Astrocyte (in vitro differentiated cells and primary cell): ENCODE measurements at regions not wholly inside any gene's neighbourhood (a gene's known extent, or its start where the extent isn't known, plus 50 kb on each side); places are given as distances from the start of the nearest gene placed in this dataset.

Source experiments
- DNase-seq: peaks from one replicate; pipeline ENCODE4 v3.0.0-alpha.2; 2010; ENCODE audit warnings: low read depth
- FAIRE-seq: peaks from 2 replicates; lab custom pipeline; 2011; peaks lifted over from hg19 to GRCh38; lab: Jason Lieb, UNC
- H2AFZ ChIP-seq: 2 replicates; pipeline ENCODE4 v1.6.0; 2012; ENCODE audit warnings: low read depth, low read length, inconsistent platforms
- H3K27ac ChIP-seq: 2 replicates; pipeline ENCODE4 v1.5.1; 2011; ENCODE audit warnings: low read depth, low read length, inconsistent platforms
- H3K27me3 ChIP-seq: 2 replicates; pipeline ENCODE4 v1.6.0; 2011; ENCODE audit warnings: low read length, inconsistent platforms; ENCODE audit not compliant: insufficient read depth
- H3K36me3 ChIP-seq: 2 replicates; pipeline ENCODE4 v1.5.1; 2011; ENCODE audit warnings: low read length, inconsistent platforms; ENCODE audit not compliant: insufficient read depth
- H3K4me1 ChIP-seq: 2 replicates; pipeline ENCODE4 v1.5.1; 2011; ENCODE audit warnings: low read length, inconsistent platforms; ENCODE audit not compliant: insufficient read depth
- H3K4me2 ChIP-seq: 2 replicates; pipeline ENCODE4 v1.6.0; 2012; ENCODE audit warnings: low read length, inconsistent platforms
- H3K4me3 ChIP-seq: 2 replicates; pipeline ENCODE4 v1.5.1; 2011; ENCODE audit warnings: low read depth, mild to moderate bottlenecking, low read length, inconsistent platforms; ENCODE audit not compliant: insufficient read depth
- H3K79me2 ChIP-seq: 2 replicates; pipeline ENCODE4 v1.6.0; 2012; ENCODE audit warnings: mild to moderate bottlenecking, low read length, inconsistent platforms; ENCODE audit not compliant: insufficient read depth
- H3K9ac ChIP-seq: 2 replicates; pipeline ENCODE4 v1.6.0; 2012; ENCODE audit warnings: mild to moderate bottlenecking, low read length, inconsistent platforms
- H3K9me3 ChIP-seq: 2 replicates; pipeline ENCODE4 v1.5.1; 2012; ENCODE audit warnings: low read depth, mild to moderate bottlenecking, low read length, inconsistent platforms; ENCODE audit not compliant: insufficient read depth
- H4K20me1 ChIP-seq: 2 replicates; pipeline ENCODE4 v1.6.0; 2012; ENCODE audit warnings: low read length, inconsistent platforms; ENCODE audit not compliant: insufficient read depth
- H3K27ac Mint-ChIP-seq: one replicate; pipeline ENCODE4 v1.8.0; 2021; ENCODE audit warnings: mild to moderate bottlenecking, mixed read lengths; ENCODE audit not compliant: unreplicated experiment
- H3K27me3 Mint-ChIP-seq: one replicate; pipeline ENCODE4 v1.8.0; 2021; ENCODE audit warnings: low read depth, mixed read lengths; ENCODE audit not compliant: unreplicated experiment
- H3K36me3 Mint-ChIP-seq: one replicate; pipeline ENCODE4 v1.8.0; 2021; ENCODE audit warnings: low read depth, mixed read lengths; ENCODE audit not compliant: unreplicated experiment
- H3K4me1 Mint-ChIP-seq: one replicate; pipeline ENCODE4 v1.8.0; 2021; ENCODE audit warnings: low read depth, mixed read lengths; ENCODE audit not compliant: unreplicated experiment
- H3K4me3 Mint-ChIP-seq: one replicate; pipeline ENCODE4 v1.8.0; 2021; ENCODE audit warnings: mild to moderate bottlenecking, moderate library complexity, mixed read lengths; ENCODE audit not compliant: unreplicated experiment
- H3K9me3 Mint-ChIP-seq: one replicate; pipeline ENCODE4 v1.8.0; 2021; ENCODE audit warnings: mild to moderate bottlenecking, mixed read lengths; ENCODE audit not compliant: unreplicated experiment
- EZH2 ChIP-seq: IDR thresholded peaks from 2 replicates; pipeline ENCODE4 v1.6.1; 2012; ENCODE audit warnings: mild to moderate bottlenecking, low read length, inconsistent platforms; ENCODE audit not compliant: insufficient read depth
- TF ChIP-seq, protein P1 (sequence below): IDR thresholded peaks from 2 replicates; pipeline ENCODE4 v1.5.1; 2011; ENCODE audit warnings: low read depth, mild to moderate bottlenecking, inconsistent platforms, low read length, moderate library complexity; ENCODE audit not compliant: insufficient read depth

- Histone ChIP-seq H3K36me3 (no peaks in the 10 kb centered on the region), H3K4me1 (no peaks in the 10 kb centered on the region), H4K20me1 (no peaks in the 10 kb centered on the region), H3K27me3 (no peaks in the 10 kb centered on the region), H3K27ac (no peak overlapping the region), H2AFZ (no peak overlapping the region), H3K9ac (no peak overlapping the region), H3K79me2 (no peaks in the 10 kb centered on the region), H3K4me3 (no peak overlapping the region), H3K9me3 (no peaks in the 10 kb centered on the region), H3K4me2 (no peak overlapping the region)
- FAIRE-seq (no peak), DNase-seq (peak; percentile 13)
- H3K4me3 Mint-ChIP-seq, result no peak overlapping the region
- no peaks in the 10 kb centered on the region for H3K36me3 Mint-ChIP-seq
- no peak overlapping the region for H3K27ac Mint-ChIP-seq
- no peak for TF ChIP-seq EZH2
- TF ChIP-seq, protein P1, sequence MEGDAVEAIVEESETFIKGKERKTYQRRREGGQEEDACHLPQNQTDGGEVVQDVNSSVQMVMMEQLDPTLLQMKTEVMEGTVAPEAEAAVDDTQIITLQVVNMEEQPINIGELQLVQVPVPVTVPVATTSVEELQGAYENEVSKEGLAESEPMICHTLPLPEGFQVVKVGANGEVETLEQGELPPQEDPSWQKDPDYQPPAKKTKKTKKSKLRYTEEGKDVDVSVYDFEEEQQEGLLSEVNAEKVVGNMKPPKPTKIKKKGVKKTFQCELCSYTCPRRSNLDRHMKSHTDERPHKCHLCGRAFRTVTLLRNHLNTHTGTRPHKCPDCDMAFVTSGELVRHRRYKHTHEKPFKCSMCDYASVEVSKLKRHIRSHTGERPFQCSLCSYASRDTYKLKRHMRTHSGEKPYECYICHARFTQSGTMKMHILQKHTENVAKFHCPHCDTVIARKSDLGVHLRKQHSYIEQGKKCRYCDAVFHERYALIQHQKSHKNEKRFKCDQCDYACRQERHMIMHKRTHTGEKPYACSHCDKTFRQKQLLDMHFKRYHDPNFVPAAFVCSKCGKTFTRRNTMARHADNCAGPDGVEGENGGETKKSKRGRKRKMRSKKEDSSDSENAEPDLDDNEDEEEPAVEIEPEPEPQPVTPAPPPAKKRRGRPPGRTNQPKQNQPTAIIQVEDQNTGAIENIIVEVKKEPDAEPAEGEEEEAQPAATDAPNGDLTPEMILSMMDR, result no peak
- no peaks in the 10 kb centered on the region for H3K9me3 Mint-ChIP-seq
- H3K4me1 Mint-ChIP-seq, result no peaks in the 10 kb centered on the region
- H3K27me3 Mint-ChIP-seq, result peaks cover 5% of the 10 kb centered on the region
Observed at GRCh38 chr10:111822661-111823060, 360.9 kb downstream of the GPAM start.

- H3K36me3 Mint-ChIP-seq, result no peaks in the 10 kb centered on the region
- TF ChIP-seq, protein P1, result no peak
- TF ChIP-seq EZH2, result no peak
- Histone ChIP-seq H3K4me3 (no peak overlapping the region), H3K79me2 (no peaks in the 10 kb centered on the region), H3K9ac (no peak overlapping the region), H3K27me3 (no peaks in the 10 kb centered on the region), H3K36me3 (no peaks in the 10 kb centered on the region), H3K4me1 (no peaks in the 10 kb centered on the region), H3K27ac (no peak overlapping the region), H2AFZ (no peak overlapping the region), H3K9me3 (no peaks in the 10 kb centered on the region), H3K4me2 (no peak overlapping the region), H4K20me1 (no peaks in the 10 kb centered on the region)
- no peak overlapping the region for H3K27ac Mint-ChIP-seq
- no peaks in the 10 kb centered on the region for H3K4me1 Mint-ChIP-seq
- H3K27me3 Mint-ChIP-seq, result peaks cover 5% of the 10 kb centered on the region
- FAIRE-seq (no peak), DNase-seq (no peak)
- no peak overlapping the region for H3K4me3 Mint-ChIP-seq
- no peaks in the 10 kb centered on the region for H3K9me3 Mint-ChIP-seq
Observed at GRCh38 chr10:111824128-111824527, 359.4 kb downstream of the GPAM start.

GRCh38 chr10:111830359-111830758 lies 353.2 kb downstream of the GPAM start:
- Mint-ChIP-seq H3K36me3 (no peaks in the 10 kb centered on the region), H3K9me3 (no peaks in the 10 kb centered on the region)

More at GRCh38 chr10:111830359-111830758, 353.2 kb downstream of the GPAM start:
- peaks cover 5% of the 10 kb centered on the region for H3K4me1 ChIP-seq
- H3K36me3 ChIP-seq, result no peaks in the 10 kb centered on the region
- H3K79me2 ChIP-seq, result no peaks in the 10 kb centered on the region
- H3K27ac Mint-ChIP-seq, result no peak overlapping the region
- H3K4me2 ChIP-seq, result no peak overlapping the region
- DNase-seq, result no peak
- H3K4me1 Mint-ChIP-seq, result no peaks in the 10 kb centered on the region
- H3K9ac ChIP-seq, result no peak overlapping the region
- no peak for TF ChIP-seq EZH2
- TF ChIP-seq, protein P1, result no peak
- no peaks in the 10 kb centered on the region for H3K9me3 ChIP-seq
- H3K27ac ChIP-seq, result no peak overlapping the region
- H4K20me1 ChIP-seq, result no peaks in the 10 kb centered on the region
- no peak for FAIRE-seq
- H3K4me3 Mint-ChIP-seq, result no peak overlapping the region
- peaks cover 4% of the 10 kb centered on the region for H3K27me3 Mint-ChIP-seq
- H2AFZ ChIP-seq, result no peak overlapping the region
- no peaks in the 10 kb centered on the region for H3K27me3 ChIP-seq
- no peak overlapping the region for H3K4me3 ChIP-seq
